CD14-positive monocyte (primary cell): ENCODE measurements at regions not wholly inside any gene's neighbourhood (a gene's known extent, or its start where the extent isn't known, plus 50 kb on each side); places are given as distances from the start of the nearest gene placed in this dataset.

Source experiments
- DNase-seq, 3 donors: peaks; one replicate each; pipeline ENCODE4 v3.0.0-alpha.2; 2011 to 2022
- H2AFZ ChIP-seq: 2 replicates; pipeline ENCODE4 v1.6.0; 2012; ENCODE audit warnings: mild to moderate bottlenecking, low read depth, low read length, inconsistent platforms; ENCODE audit not compliant: insufficient read depth, poor library complexity, severe bottlenecking
- H3K27ac ChIP-seq, 2 donors: 1 replicate in 1 of 2; 2 replicates in 1 of 2; pipeline ENCODE4 v1.5.1; 2012 to 2013; ENCODE audit warnings: low read length in 2 of 2, control low read depth in 1 of 2, inconsistent platforms in 1 of 2, low read depth in 1 of 2, mild to moderate bottlenecking in 1 of 2
- H3K27me3 ChIP-seq, 2 donors: one replicate each; pipeline versions ENCODE4 v1.6.0 to v1.6.1; 2011 to 2013; ENCODE audit warnings: low read length in 2 of 2; ENCODE audit not compliant: control insufficient read depth in 2 of 2, insufficient read depth in 2 of 2
- H3K36me3 ChIP-seq, 2 donors: replicated peaks in 1 of 2; 1 replicate in 1 of 2; 2 replicates in 1 of 2; pipeline versions ENCODE4 v1.5.1 to v1.6.1; 2012 to 2013; ENCODE audit warnings: low read length in 2 of 2, control low read depth in 1 of 2, inconsistent platforms in 1 of 2, mild to moderate bottlenecking in 1 of 2; ENCODE audit not compliant: insufficient read depth in 2 of 2, control insufficient read depth in 1 of 2
- H3K4me1 ChIP-seq, 2 donors: 1 replicate in 1 of 2; 2 replicates in 1 of 2; pipeline versions ENCODE4 v1.5.1 to v1.6.1; 2012 to 2013; ENCODE audit warnings: low read length in 2 of 2, control low read depth in 1 of 2, inconsistent platforms in 1 of 2, mild to moderate bottlenecking in 1 of 2, moderate library complexity in 1 of 2; ENCODE audit not compliant: insufficient read depth in 2 of 2, control insufficient read depth in 1 of 2
- H3K4me2 ChIP-seq: replicated peaks from 2 replicates; pipeline ENCODE3; 2012; ENCODE audit warnings: low read length, moderate library complexity, mild to moderate bottlenecking; ENCODE audit not compliant: poor library complexity, severe bottlenecking; ENCODE audit errors: extremely low read depth
- H3K4me3 ChIP-seq, 3 experiments: fragments of 200-600 bp in 1 of 3; sonication (generic) in 1 of 3; replicated peaks in 1 of 3; 1 replicate in 2 of 3; 2 replicates in 1 of 3; pipeline ENCODE4 v1.5.1; 2011 to 2013; ENCODE audit warnings: low read length in 3 of 3, mild to moderate bottlenecking in 3 of 3, control low read depth in 2 of 3, low read depth in 2 of 3, inconsistent platforms in 1 of 3, moderate library complexity in 1 of 3
- H3K79me2 ChIP-seq: 2 replicates; pipeline ENCODE4 v1.6.0; 2012; ENCODE audit warnings: mild to moderate bottlenecking, control low read depth, inconsistent platforms, low read length, moderate library complexity; ENCODE audit not compliant: insufficient read depth
- H3K9ac ChIP-seq: 2 replicates; pipeline ENCODE4 v1.6.0; 2017; ENCODE audit warnings: low read length, mild to moderate bottlenecking; ENCODE audit not compliant: insufficient read depth, poor library complexity, severe bottlenecking
- H3K9me3 ChIP-seq, 2 donors: replicated peaks in 1 of 2; 1 replicate in 1 of 2; 2 replicates in 1 of 2; pipeline versions ENCODE4 v1.5.1 to v1.6.1; 2012 to 2013; ENCODE audit warnings: low read length in 2 of 2, control low read depth in 1 of 2; ENCODE audit not compliant: control insufficient read depth in 1 of 2, insufficient read depth in 1 of 2
- H4K20me1 ChIP-seq: 2 replicates; pipeline ENCODE4 v1.6.0; 2012; ENCODE audit warnings: mild to moderate bottlenecking, low read length, control low read depth, moderate library complexity; ENCODE audit not compliant: insufficient read depth
- H3K27ac Mint-ChIP-seq, 7 donors: one replicate each; pipeline ENCODE4 v1.8.0; 2020; ENCODE audit warnings: mild to moderate bottlenecking in 7 of 7, mixed read lengths in 7 of 7, moderate library complexity in 6 of 7, inconsistent platforms in 2 of 7
- H3K27me3 Mint-ChIP-seq, 3 donors: one replicate each; pipeline ENCODE4 v1.8.0; 2021 to 2022; ENCODE audit warnings: low read depth in 3 of 3, mild to moderate bottlenecking in 3 of 3, mixed read lengths in 3 of 3, moderate library complexity in 3 of 3, inconsistent platforms in 1 of 3
- H3K36me3 Mint-ChIP-seq, 2 donors: one replicate each; pipeline ENCODE4 v1.8.0; 2020; ENCODE audit warnings: mixed read lengths in 2 of 2, inconsistent platforms in 1 of 2, mild to moderate bottlenecking in 1 of 2
- H3K4me1 Mint-ChIP-seq: one replicate; pipeline ENCODE4 v1.8.0; 2020; ENCODE audit warnings: mild to moderate bottlenecking, mixed read lengths
- H3K4me3 Mint-ChIP-seq, 2 donors: one replicate each; pipeline ENCODE4 v1.8.0; 2020; ENCODE audit warnings: mild to moderate bottlenecking in 2 of 2, mixed read lengths in 2 of 2, moderate library complexity in 1 of 2
- H3K9me3 Mint-ChIP-seq, 7 donors: one replicate each; pipeline ENCODE4 v1.8.0; 2020 to 2022; ENCODE audit warnings: mixed read lengths in 7 of 7, mild to moderate bottlenecking in 6 of 7, moderate library complexity in 6 of 7, inconsistent platforms in 2 of 7
- CTCF ChIP-seq: fragments of 200-600 bp; IDR thresholded peaks from one replicate; pipeline ENCODE4 v1.8.0; 2022; ENCODE audit warnings: antibody characterized with exemption, mild to moderate bottlenecking
- WGBS: methylation state at CpG from one replicate; pipeline ENCODE4 v1.1.5; 2013; ENCODE audit warnings: missing lambda C conversion rate; ENCODE audit not compliant: insufficient coverage; 5-methylcytosine and 5-hydroxymethylcytosine counted together
- intact Hi-C, 2 donors: fragments of 100-400 bp; cut with micrococcal nuclease; formaldehyde crosslinking; loops; one replicate each; pipeline versions ENCODE4 v1.15.0 to v1.15.1; 2023

- Mint-ChIP-seq H3K4me3 (no peak overlapping the region), H3K9me3 (no peaks in the 10 kb centered on the region), H3K4me1 (peaks cover 14% of the 10 kb centered on the region), H3K36me3 (peaks cover 0 to 2% of the 10 kb centered on the region in 2 donors), H3K27me3 (peaks cover 7 to 12% (median 10%) of the 10 kb centered on the region in 3 donors), H3K27ac (no peak overlapping the region)
- DNase-seq: no peak
- Histone ChIP-seq H3K9ac (no peak overlapping the region), H4K20me1 (no peaks in the 10 kb centered on the region), H3K27ac (no peak overlapping the region), H3K9me3 (no peaks in the 10 kb centered on the region), H3K36me3 (no peaks in the 10 kb centered on the region), H3K4me1 (peaks cover 0 to 6% of the 10 kb centered on the region in 2 donors), H3K4me3 (no peak overlapping the region), H3K4me2 (no peak overlapping the region), H2AFZ (no peak overlapping the region), H3K27me3 (no peaks in the 10 kb centered on the region), H3K79me2 (no peaks in the 10 kb centered on the region)
- WGBS: no CpG with 5 or more reads among the region's 2 CpGs
- TF ChIP-seq CTCF: no peak
- intact Hi-C loops: no loop called here
These were observed 96.6 kb downstream of the CDC7 start for GRCh38 chr1:91597215-91597614.

GRCh38 chr1:91600431-91601337, 100.0 kb downstream of the CDC7 start:
- Mint-ChIP-seq H3K36me3 (no peaks in the 10 kb centered on the region), H3K27ac (peak overlapping the region in 1 of 7 donors; percentile 1), H3K27me3 (peaks cover 4 to 6% (median 6%) of the 10 kb centered on the region in 3 donors), H3K4me1 (peaks cover 11% of the 10 kb centered on the region), H3K4me3 (no peak overlapping the region), H3K9me3 (peaks cover 0 to 2% (median 0%) of the 10 kb centered on the region in 7 donors)
- Histone ChIP-seq H3K9ac (no peak overlapping the region), H3K9me3 (no peaks in the 10 kb centered on the region), H3K36me3 (no peaks in the 10 kb centered on the region), H4K20me1 (no peaks in the 10 kb centered on the region), H3K4me1 (peaks cover 0 to 6% of the 10 kb centered on the region in 2 donors), H3K4me2 (no peak overlapping the region), H3K27me3 (no peaks in the 10 kb centered on the region), H2AFZ (no peak overlapping the region), H3K27ac (no peak overlapping the region), H3K4me3 (no peak overlapping the region), H3K79me2 (no peaks in the 10 kb centered on the region)
- 95% methylated on average over 5 of the region's 11 CpGs for WGBS
- intact Hi-C loops: no loop called here
- no peak for TF ChIP-seq CTCF
- no peak for DNase-seq
